ENCODE measurements at regions not wholly inside any gene's neighbourhood (a gene's known extent, or its start where the extent isn't known, plus 50 kb on each side); places are given as distances from the start of the nearest gene placed in this dataset.
"Not testable (repeated sequence)": the region's sequence is repeated elsewhere in the genome, so short reads cannot be mapped to it uniquely, and the experiment has no call there.

- DNase-seq, result no peak
Observed at GRCh38 chr18:8501044-8501443, 108.2 kb upstream of the RAB12 start.

DNA sequence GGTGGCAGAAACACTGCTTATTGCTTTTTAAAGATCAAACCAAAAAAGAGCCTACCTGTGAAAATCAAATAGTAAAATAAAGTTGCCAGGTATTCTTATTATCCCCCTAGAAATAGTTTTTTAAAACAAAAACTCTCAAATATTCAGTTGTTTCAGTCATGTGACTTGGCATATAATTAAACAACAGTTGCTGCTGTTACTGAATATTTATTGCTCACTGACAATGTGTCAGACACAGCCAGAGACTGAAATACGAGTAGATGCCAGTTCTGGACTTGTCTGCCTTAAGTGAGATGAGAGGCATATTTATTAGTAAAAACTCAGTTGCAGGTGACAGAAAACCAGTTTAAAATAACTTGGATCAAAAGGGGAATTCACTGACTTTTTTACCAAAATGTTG, 106.0 kb upstream of the RAB12 start:
- DNase-seq, result no peak

DNA sequence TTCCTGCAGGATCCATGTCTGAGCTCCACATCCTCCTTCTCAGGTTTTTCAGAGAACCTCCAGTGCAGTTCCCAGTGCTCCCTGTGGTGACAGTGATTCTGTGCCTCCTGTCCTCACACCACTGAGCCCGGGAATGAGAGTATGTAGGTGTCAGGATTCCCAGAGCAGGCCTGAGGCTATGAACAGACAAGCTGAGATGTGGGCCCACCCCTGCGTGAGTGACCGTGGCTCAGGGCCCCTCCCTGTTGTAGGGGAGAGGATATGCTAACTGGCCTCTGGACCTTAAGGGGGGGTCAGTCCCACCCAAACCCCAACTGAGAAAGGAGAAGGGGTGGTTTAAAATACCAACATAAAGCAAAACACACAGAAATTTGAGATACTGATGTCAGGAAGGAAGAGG, 104.8 kb upstream of the RAB12 start:
- no peak for DNase-seq

GRCh38 chr18:8504880-8505435, 104.3 kb upstream of the RAB12 start:
- DNase-seq, result no peak

DNA sequence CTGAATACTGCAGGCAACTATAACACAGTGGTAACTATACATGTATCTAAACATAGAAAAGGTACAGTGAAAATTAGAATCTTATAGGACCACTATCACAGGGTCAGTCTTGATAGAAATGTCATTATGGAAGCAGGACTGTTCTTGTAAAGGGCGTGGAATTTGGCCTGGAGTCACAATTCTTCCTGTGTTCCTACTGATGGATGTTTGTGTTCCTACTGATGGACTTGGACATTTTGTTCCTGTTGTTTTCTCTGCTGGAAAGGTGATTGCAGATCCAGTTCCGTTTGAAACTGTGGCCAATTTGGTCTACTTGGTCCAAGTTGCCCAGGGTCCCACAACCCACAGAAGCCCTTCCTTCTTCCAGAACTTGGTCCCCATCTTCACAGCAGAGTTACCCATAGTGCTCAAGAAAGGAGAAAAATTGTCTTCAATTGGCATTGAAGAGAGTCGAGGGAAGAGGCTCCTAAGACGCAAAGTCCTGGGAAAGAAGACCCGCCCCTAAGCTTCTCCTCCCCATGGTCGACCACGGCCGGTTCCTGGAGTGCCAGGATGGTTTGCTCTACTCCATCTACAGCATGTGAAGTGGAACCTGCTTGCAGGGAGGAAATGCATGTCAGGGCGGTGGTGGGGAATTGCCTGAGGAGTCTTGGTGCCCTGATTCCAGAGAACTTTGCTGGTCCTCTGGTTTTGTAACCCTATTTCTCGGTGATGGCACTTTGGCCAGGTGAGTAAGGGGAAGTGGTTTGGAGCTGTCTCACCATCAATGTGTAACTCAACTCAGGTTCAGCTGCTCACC, 102.8 kb upstream of the RAB12 start:
- no peak for DNase-seq

- no peak for DNase-seq
Observed at GRCh38 chr18:8507361-8507760, 101.9 kb upstream of the RAB12 start.

DNA sequence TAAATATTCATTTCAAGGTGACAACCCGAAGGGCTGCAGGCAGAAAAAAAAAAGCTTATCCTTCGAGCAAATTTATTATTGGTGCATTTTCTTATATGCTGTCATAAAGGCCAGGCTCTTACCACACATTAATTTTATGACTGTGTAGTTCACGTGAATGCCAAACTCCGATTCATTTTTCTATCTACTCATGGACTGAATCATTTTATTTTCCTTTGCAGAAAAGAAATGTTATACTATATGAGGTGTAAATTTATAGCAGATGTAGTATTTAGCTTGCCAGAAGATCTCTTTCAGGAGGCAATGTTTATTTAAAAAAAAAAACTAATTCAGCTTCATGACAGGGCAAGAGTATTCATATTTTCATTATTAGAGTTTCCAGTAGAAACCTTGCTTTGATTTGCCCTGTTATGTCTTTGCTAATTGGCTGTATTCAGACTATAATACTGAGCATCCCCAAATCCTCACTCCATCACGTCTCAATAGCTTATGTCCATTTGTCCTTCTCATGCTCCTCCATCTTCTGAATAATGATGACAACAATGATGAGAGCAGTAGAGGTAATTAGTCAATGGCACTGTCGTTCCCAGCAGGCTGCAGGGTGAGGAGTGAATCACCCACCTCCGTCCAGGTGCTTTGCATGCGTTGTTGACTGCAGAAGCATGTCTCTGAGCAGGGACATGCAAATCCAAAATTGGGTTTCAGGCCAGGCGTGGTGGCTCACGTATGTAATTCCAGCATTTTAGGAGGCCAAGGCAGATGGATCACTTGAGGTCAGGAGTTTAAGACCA, 101.1 kb upstream of the RAB12 start:
- no peak for DNase-seq

GRCh38 chr18:8513249-8513648, 96.0 kb upstream of the RAB12 start:
- no peak for DNase-seq

DNA sequence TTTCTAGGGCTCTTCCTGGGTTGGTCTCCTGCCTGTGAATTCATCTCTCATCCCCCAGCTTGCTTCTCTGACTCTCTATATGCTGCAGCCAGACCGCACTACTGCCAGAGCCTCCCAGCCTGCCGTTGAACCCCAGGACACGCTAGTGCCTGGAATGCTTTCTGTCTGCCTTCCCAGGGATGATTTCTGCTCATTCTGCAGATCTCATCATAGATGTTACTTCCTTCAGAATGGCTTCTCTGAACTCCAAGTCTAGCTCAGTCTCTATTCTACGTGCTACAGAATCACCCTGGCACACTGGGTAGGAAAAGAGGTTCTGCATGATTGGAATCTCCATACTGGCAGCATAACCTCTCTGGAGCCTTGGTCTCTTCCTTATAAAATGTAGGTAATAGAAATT, 94.8 kb upstream of the RAB12 start:
- no peak for DNase-seq

- DNase-seq, result no peak
Observed at GRCh38 chr18:8515142-8515865, 93.9 kb upstream of the RAB12 start.

GRCh38 chr18:8516371-8517250, 92.6 kb upstream of the RAB12 start:
- no peak for DNase-seq

GRCh38 chr18:8517276-8517675, 92.0 kb upstream of the RAB12 start:
- DNase-seq, result no peak

DNA sequence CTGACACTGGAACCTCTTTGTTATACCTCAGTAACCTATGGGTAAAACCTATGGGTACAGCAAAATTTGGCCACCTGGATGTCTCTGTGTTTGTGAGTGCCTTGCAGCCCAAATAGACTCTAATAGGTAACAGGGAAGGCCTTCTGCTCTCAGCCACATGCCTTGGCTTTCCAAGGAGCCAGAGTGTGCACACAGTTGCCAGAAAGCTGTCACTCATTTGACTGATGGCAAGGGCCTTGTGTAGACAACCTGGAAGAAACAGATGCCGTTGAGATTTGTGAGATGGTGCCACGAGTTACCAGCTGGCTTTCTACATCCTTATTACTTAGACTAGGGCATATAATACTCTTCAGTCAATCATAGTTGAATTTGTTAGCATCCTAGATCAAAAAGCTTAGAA, 90.1 kb upstream of the RAB12 start:
- no peak for DNase-seq

GRCh38 chr18:8520266-8520665, 89.0 kb upstream of the RAB12 start:
- no peak for DNase-seq

DNA sequence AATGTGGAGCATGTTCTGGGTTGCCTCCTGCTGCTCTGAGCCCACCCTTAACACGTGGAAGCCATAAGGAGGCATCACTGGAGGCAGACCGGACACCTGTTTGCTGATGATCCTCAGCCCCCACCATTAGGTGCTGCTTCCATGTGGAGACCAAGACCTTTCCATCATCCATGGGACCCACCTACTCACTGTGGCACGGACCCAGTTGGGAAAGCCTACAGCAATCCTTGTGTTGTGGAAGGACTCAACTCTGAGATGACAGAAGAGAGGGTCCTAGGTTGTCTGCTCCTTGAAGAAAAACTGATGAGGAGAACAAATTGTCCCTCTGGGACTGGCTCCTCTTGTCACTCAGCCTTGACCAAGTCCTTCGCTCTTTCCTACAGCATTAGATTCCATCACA, 86.5 kb upstream of the RAB12 start:
- DNase-seq, result no peak

DNA sequence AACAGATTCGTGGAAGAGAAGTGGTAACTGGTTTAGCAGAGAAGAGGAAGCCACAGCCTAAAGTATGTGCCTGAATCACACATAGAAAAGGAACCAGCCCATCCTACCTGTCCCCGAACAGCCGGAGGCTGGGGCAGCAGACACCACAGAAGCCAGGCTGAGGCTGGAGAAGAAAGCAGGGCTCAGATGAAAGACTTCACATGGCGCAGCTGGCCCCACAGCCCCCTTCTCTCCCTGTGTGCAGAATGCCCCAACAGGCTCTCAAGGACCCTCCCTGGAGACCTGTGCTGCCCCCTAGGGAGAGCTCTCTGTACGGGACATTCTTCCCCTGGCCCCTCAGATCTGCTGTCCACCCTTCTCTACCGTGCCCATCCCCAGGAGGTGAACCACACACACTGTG, 83.5 kb upstream of the RAB12 start:
- no peak for DNase-seq

GRCh38 chr18:8526332-8526731, 82.9 kb upstream of the RAB12 start:
- no peak for DNase-seq

- DNase-seq, result no peak
Observed at GRCh38 chr18:8529609-8530008, 79.6 kb upstream of the RAB12 start.

- DNase-seq, result not testable (repeated sequence)
Observed at GRCh38 chr18:8531084-8531483, 78.2 kb upstream of the RAB12 start.

GRCh38 chr18:8536231-8536630, 73.0 kb upstream of the RAB12 start:
- no peak for DNase-seq

DNA sequence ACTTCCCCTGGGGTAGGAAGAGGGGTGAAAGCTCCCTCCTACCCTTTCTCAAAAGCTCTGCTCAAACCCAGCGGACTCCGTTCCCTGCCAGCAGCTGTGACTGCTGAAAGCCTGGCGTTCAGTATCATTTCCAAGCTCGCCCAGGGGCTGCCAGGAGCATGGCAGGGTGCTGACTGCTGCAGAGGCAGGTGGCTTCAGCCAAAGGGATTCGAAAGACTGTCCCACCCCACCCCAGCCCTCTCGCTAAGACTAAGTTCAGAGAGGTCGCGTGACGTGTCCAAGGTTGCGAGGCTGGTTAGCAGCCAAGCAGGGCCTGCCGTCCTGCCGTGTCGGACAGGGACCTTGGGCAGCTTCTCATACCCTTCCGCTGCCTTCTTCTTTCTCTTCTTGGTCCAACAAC, 72.3 kb upstream of the RAB12 start:
- no peak for DNase-seq

DNA sequence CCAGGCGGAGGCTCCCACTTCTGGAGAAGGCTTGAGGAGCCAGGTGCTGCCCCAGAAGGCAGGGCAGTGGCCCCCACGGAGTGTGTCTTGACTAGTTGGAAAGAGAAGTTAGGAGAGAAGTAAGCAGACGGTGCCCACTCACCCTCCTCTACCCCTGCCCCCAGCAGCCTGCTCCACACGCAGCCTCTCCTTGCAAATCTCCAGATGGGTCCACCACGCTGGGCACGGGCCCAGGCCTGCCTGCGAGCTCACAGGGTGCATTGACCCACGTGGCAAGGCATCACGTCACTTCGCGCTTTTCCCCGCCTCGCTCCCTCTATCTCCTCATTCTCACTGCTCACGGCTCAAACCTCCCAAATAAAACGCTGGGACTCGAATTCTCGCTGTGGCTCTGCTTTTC, 71.8 kb upstream of the RAB12 start:
- DNase-seq, result no peak
